HUES48 (cell line): ENCODE measurements at regions not wholly inside any gene's neighbourhood (a gene's known extent, or its start where the extent isn't known, plus 50 kb on each side); places are given as distances from the start of the nearest gene placed in this dataset.

Source experiments
- H3K27ac ChIP-seq: one replicate; pipeline ENCODE4 v1.7.0; 2013; ENCODE audit warnings: low read depth, low read length, inconsistent platforms
- H3K27me3 ChIP-seq: 2 replicates; pipeline ENCODE4 v1.6.1; 2013; ENCODE audit warnings: mild to moderate bottlenecking, low read length; ENCODE audit not compliant: control insufficient read depth, insufficient read depth
- H3K36me3 ChIP-seq: 2 replicates; pipeline ENCODE4 v1.6.1; 2013; ENCODE audit warnings: low read length; ENCODE audit not compliant: control insufficient read depth, insufficient read depth
- H3K4me1 ChIP-seq: 2 replicates; pipeline ENCODE4 v1.6.1; 2013; ENCODE audit warnings: mild to moderate bottlenecking, low read length; ENCODE audit not compliant: control insufficient read depth, insufficient read depth
- H3K4me3 ChIP-seq: 2 replicates; pipeline ENCODE4 v1.5.1; 2013; ENCODE audit warnings: mild to moderate bottlenecking, low read depth, low read length
- H3K9ac ChIP-seq: 2 replicates; pipeline ENCODE4 v1.6.1; 2013; ENCODE audit warnings: mild to moderate bottlenecking, low read depth, low read length, moderate library complexity
- H3K9me3 ChIP-seq: 2 replicates; pipeline ENCODE4 v1.6.1; 2013; ENCODE audit warnings: low read length; ENCODE audit not compliant: control insufficient read depth, insufficient read depth

DNA sequence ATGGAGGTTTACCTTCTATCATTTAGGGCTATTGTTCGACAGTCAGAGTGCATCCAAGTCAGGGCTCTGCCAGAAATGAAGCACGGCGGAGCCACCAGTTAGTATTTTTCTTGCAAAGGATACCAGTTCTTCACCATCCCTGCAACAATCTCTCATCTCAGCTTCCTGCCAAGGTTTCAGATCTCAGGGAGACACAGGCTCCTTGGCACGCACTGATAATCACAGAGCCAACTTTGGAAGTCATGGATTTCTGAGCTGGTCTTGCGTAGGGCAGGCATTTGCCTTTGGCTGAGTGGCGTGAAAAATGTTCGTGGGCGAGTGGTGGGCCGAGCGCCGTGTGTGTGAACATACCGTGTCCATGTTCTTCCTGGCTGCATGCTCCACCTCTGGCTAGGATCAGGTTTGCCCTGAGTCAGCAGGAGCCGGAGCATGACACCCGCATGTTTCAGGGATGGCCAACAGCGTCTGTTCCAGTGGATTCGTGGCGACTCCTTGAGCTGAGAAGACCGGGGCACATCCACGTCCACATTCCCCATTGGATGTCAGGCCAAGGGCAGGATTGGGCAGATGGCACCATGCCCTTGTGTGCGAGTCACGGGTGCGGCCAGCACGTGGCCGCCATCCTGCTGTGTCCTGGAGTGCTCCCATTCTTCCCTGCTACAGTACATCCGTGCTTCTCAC, 118.5 kb upstream of the C1orf174 start:
- no peaks in the 10 kb centered on the region for H3K27me3 ChIP-seq
- H3K27ac ChIP-seq = no peak overlapping the region
- H3K9ac ChIP-seq = no peak overlapping the region
- no peak overlapping the region for H3K4me3 ChIP-seq
- H3K9me3 ChIP-seq = peaks cover 4% of the 10 kb centered on the region; the same call in 1 of the 2 replicates
- no peaks in the 10 kb centered on the region for H3K4me1 ChIP-seq
- H3K36me3 ChIP-seq = no peaks in the 10 kb centered on the region

- no peak overlapping the region for H3K4me3 ChIP-seq
- peaks cover 4% of the 10 kb centered on the region; the same call in 1 of the 2 replicates for H3K9me3 ChIP-seq
- no peak overlapping the region for H3K9ac ChIP-seq
- H3K27me3 ChIP-seq = no peaks in the 10 kb centered on the region
- no peak overlapping the region for H3K27ac ChIP-seq
- no peaks in the 10 kb centered on the region for H3K4me1 ChIP-seq
- no peaks in the 10 kb centered on the region for H3K36me3 ChIP-seq
These were observed 119.1 kb upstream of the C1orf174 start for GRCh38 chr1:4019147-4019521.

DNA sequence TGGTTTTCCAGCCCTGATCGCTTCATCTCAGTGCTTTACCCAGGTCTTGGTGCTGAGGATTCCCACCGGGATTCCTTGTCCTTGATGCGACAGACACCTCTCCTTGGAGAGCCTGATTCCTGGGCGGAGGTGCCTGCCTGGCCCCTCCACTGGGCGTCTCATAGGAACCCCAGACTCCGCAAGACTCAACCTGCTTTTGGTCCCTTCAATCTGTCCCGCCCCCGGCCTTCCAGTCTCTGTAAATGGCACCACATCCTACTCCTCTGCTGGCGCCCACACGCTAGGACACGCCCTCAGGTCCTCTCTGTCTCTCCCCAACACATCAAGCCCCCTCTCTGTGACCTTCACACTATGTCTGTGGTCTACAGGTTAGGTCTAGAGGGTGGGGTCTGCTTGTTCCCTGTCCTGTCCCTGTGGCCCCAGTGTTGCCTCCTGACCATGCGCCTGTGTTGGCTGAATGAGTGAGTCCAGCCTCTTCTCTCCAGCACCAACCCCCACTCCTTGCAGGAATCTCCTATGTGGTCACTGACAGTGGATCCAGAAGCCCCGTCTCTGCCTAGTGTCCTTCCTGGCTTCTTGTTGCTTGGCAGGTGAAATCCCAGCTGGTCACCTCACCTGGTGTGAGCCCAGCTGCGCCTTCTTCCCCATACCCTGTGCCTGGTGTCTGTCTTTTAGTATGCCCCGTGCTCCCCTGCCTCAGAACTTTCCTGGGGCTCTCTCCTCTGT, 119.7 kb upstream of the C1orf174 start:
- H3K4me3 ChIP-seq = no peak overlapping the region
- peaks cover 4% of the 10 kb centered on the region; the same call in 1 of the 2 replicates for H3K9me3 ChIP-seq
- H3K9ac ChIP-seq = no peak overlapping the region
- H3K4me1 ChIP-seq = no peaks in the 10 kb centered on the region
- no peaks in the 10 kb centered on the region for H3K36me3 ChIP-seq
- H3K27me3 ChIP-seq = no peaks in the 10 kb centered on the region
- no peak overlapping the region for H3K27ac ChIP-seq

GRCh38 chr1:4020449-4020848, 120.4 kb upstream of the C1orf174 start:
- peaks cover 4% of the 10 kb centered on the region; the same call in 1 of the 2 replicates for H3K9me3 ChIP-seq
- no peaks in the 10 kb centered on the region for H3K36me3 ChIP-seq
- no peaks in the 10 kb centered on the region for H3K4me1 ChIP-seq
- H3K4me3 ChIP-seq = no peak overlapping the region
- no peaks in the 10 kb centered on the region for H3K27me3 ChIP-seq
- H3K9ac ChIP-seq = no peak overlapping the region
- H3K27ac ChIP-seq = no peak overlapping the region

- H3K4me1 ChIP-seq = no peaks in the 10 kb centered on the region
- no peaks in the 10 kb centered on the region for H3K27me3 ChIP-seq
- H3K27ac ChIP-seq = no peak overlapping the region
- no peak overlapping the region for H3K9ac ChIP-seq
- no peaks in the 10 kb centered on the region for H3K36me3 ChIP-seq
- H3K9me3 ChIP-seq = peaks cover 4% of the 10 kb centered on the region; the same call in 1 of the 2 replicates
- H3K4me3 ChIP-seq = no peak overlapping the region
These were observed 121.3 kb upstream of the C1orf174 start for GRCh38 chr1:4021136-4021973.

- Histone ChIP-seq H3K27ac (no peak overlapping the region), H3K9me3 (peaks cover 4% of the 10 kb centered on the region; the same call in 1 of the 2 replicates), H3K9ac (no peak overlapping the region), H3K4me1 (no peaks in the 10 kb centered on the region), H3K27me3 (no peaks in the 10 kb centered on the region), H3K36me3 (no peaks in the 10 kb centered on the region), H3K4me3 (no peak overlapping the region)
These were observed 121.8 kb upstream of the C1orf174 start for GRCh38 chr1:4021974-4022268.

GRCh38 chr1:4022715-4023114, 122.6 kb upstream of the C1orf174 start:
- Histone ChIP-seq H3K9me3 (peaks cover 4% of the 10 kb centered on the region; the same call in 1 of the 2 replicates), H3K9ac (no peak overlapping the region), H3K4me3 (no peak overlapping the region), H3K27me3 (no peaks in the 10 kb centered on the region), H3K4me1 (peaks cover 5% of the 10 kb centered on the region), H3K27ac (no peak overlapping the region), H3K36me3 (no peaks in the 10 kb centered on the region)

DNA sequence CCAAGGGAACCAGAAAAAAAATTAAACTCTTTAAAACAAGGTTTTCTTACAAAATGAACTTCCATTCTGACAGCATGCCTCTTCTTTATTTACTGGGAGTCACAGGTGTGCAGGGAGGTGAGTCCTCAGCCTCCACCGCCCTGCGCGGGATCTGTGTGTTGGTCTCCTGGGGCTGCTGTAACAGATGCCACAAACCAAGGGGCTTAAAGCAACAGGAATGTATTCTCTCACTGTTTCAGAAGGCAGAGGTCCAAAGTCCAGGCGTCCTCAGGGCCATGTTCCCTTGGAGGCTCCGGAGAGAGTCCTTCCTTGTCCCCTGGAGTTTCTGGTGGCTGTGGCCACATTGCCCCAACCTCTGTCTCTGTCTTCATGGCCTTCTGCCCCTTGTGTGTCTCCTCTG, 123.6 kb upstream of the C1orf174 start:
- Histone ChIP-seq H3K4me3 (no peak overlapping the region), H3K36me3 (no peaks in the 10 kb centered on the region), H3K9me3 (0 out of 2 replicates have a peak, but pooled peaks cover 4% of the 10 kb centered on the region), H3K9ac (no peak overlapping the region), H3K4me1 (peaks cover 8% of the 10 kb centered on the region), H3K27ac (no peak overlapping the region), H3K27me3 (no peaks in the 10 kb centered on the region)

GRCh38 chr1:4024811-4025210, 124.7 kb upstream of the C1orf174 start:
- no peak overlapping the region for H3K9ac ChIP-seq
- 0 out of 2 replicates have a peak, but pooled peaks cover 4% of the 10 kb centered on the region for H3K9me3 ChIP-seq
- no peaks in the 10 kb centered on the region for H3K36me3 ChIP-seq
- H3K4me3 ChIP-seq = no peak overlapping the region
- H3K27me3 ChIP-seq = no peaks in the 10 kb centered on the region
- peaks cover 8% of the 10 kb centered on the region for H3K4me1 ChIP-seq
- no peak overlapping the region for H3K27ac ChIP-seq

DNA sequence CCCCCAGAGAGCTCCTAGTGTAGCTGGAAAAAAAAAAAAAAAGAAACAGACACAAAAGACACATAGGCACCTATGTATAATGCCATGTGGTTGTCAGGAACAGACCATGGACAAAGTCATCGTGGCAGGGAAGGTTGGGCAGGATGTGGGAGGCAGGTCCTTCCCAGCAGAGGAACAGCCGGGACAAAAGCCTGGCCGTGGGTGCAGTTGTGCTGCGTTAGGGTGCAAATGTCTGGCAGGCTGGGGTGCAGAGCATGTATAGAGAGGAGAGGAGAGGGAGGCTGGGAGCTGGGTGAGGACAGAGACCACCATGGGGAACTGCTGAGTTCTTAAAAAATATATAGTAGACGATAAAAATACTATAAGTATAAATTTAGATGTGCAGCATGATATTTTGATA, 125.7 kb upstream of the C1orf174 start:
- Histone ChIP-seq H3K27ac (no peak overlapping the region), H3K9ac (no peak overlapping the region), H3K4me1 (peaks cover 8% of the 10 kb centered on the region), H3K36me3 (no peaks in the 10 kb centered on the region), H3K9me3 (peaks cover 6% of the 10 kb centered on the region; the same call in 1 of the 2 replicates), H3K4me3 (no peak overlapping the region), H3K27me3 (no peaks in the 10 kb centered on the region)

- Histone ChIP-seq H3K27ac (no peak overlapping the region), H3K9me3 (peaks cover 10% of the 10 kb centered on the region; the same call in 1 of the 2 replicates), H3K9ac (no peak overlapping the region), H3K36me3 (no peaks in the 10 kb centered on the region), H3K27me3 (no peaks in the 10 kb centered on the region), H3K4me1 (peaks cover 8% of the 10 kb centered on the region), H3K4me3 (no peak overlapping the region)
These were observed 126.9 kb upstream of the C1orf174 start for GRCh38 chr1:4027008-4027407.
